GM19324 (cell line): ENCODE measurements at regions not wholly inside any gene's neighbourhood (a gene's known extent, or its start where the extent isn't known, plus 50 kb on each side); places are given as distances from the start of the nearest gene placed in this dataset.
"Not testable (repeated sequence)": the region's sequence is repeated elsewhere in the genome, so short reads cannot be mapped to it uniquely, and the experiment has no call there.

Experiments
- ATAC-seq: cut with Tn5 transposase; IDR thresholded peaks from one replicate; pipeline ENCODE4 v1.9.1; 2021; ENCODE audit warnings: mild to moderate bottlenecking, moderate library complexity; ENCODE audit not compliant: unreplicated experiment, low FRiP score

DNA sequence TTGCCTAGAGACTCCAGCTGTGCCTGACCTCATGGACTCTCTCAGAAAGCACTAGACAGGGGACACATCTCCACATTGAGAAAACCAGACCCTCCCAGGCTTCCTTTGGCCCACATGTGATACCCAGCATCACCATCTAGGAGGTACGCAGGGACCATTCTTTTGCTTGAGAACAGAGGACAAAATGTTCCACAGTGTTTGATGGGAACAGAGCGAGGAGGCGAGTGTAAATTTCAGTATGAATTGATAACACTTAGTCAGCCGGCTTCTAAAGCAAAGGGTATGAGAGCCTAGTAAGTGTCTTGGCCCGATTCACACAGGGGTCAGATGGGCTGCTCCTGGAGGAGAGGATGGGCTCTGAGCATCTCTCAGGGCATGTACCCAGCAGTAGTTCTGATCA is 1052.4 kb downstream of the BCL11B start:
- ATAC-seq = no peak

DNA sequence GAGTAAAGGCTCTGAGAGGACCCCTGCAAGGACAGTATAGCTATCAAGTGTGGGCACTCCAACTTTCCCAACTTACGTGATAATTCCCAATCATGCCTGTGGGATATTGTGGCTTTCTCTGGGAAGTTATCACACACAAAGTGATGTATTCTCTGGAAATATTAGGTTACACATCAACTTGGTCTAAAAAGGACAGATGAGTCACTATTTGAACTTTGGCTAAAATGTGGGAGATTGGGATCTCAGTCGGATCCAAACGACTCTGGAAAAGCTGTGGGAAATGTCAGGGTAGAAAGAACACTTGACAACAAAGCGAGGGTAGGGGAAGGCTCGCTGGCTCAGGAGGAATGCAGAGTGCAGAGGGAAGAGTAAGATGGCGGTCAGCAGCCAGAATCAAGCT is 1048.9 kb downstream of the BCL11B start:
- no peak for ATAC-seq

DNA sequence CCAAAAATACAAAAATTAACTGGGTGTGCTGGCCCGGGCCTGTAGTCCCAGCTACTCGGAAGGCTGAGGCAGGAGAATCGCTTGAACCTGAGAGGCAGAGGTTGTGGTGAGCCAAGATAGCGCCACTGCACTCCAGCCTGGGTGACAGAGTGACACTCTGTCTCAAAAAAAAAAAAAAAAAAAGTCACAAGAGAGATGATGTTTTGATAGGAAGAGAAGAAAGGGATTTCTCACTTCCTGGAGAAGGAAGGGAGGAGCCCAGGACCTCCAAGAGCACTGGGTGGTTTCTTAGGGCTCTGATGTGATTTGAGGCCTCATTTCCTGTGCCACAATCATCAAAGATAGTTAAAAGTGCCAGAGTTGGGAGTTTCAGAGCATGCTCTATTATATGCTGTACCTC is 1048.3 kb downstream of the BCL11B start:
- not testable (repeated sequence) for ATAC-seq

DNA sequence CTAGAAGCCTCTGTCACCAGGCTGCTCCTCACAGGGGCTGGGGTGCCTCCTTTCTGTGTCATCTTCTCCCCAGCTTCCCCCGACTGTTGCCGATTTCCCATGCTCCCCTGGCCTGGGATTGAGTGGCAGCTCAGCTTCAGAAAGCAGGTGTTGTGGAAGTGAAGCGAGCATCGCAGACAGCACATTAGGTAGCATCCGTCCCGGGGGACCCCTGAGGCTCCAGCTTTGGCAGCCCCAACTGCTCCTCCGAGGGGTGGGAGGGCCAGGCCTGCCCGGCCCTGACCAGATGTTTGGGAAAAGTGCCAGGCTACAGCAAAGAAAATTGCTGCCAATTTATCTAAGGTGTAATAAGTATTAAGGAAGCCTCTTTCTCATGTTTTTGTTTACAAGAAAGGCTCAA is 1045.6 kb downstream of the BCL11B start:
- no peak for ATAC-seq

DNA sequence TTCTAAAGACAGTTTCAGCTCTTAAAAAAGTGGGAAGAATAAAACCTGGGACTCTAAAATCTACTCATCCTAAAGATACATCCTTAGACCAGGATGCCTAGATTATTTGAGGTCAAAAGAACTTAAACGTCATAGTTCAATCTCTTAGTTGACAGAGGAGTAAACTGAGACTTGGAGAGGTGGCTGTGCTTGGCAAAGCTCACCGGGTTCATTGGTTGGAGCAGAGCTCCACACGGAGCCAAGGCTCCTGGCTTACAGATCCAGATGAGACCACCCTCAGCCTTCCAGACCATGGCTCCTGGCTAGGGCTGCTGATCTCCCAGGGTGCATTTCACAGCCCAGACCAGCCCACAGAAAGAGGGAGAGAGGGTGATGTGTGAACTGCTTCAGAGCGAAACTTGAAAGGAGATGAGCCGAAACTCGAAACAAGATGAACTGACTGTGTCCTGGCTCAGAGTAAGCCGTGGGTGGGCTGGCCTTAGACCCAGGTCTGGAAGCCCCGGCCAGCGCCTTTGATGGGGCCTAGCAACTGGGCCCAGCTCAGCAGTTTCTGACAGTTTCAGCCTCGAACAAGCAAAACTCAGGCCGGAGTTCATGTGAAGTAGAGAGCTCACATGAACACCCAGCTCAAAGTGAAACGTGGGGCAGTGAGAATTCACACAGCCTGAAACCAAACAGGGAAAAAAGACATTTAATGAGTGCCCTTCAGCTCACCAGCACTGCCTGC is 1044.8 kb downstream of the BCL11B start:
- ATAC-seq = no peak

DNA sequence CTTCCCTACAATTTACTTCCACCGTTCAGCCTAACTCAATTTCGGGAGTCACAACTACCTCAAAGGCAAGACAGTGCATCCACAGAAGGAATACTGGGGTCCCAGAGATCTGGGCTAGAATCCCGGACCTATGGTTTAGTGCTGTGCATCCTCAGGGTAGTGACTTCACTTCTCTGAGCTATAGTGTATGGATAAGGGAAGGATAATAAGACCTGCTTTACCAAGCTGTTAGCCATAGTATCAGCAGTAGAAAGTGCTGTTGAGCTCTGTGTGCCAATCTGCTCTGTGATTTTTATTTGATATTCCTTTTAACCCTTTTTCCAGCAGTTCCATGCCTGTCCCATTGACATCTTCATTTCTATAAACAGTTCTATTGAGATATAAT is 1044.3 kb downstream of the BCL11B start:
- no peak for ATAC-seq

- ATAC-seq = no peak
Measured at GRCh38 chr14:98229656-98230366, 1042.2 kb downstream of the BCL11B start.

DNA sequence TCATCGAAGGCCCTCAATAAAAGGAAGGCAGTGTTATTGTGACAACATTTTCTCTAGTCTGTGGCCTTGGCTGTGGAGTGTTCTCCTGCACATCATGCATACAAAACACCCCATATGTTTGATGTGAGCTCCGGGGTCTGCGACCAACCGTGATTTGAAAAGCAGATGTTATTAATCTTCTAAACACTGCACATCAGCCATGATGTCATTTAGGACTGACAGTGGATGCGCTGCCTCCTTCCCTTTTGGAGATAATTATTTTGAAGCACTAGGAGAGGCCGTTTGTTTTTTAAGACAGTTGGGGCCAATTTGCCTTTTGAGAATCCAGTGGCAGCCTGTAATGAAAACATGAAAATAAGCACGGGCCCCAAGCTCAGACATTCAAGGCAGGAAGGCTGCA is 1041.6 kb downstream of the BCL11B start:
- no peak for ATAC-seq

GRCh38 chr14:98231210-98231609 is 1040.8 kb downstream of the BCL11B start:
- no peak for ATAC-seq

- no peak for ATAC-seq
Measured at GRCh38 chr14:98233656-98234055, 1038.3 kb downstream of the BCL11B start.

DNA sequence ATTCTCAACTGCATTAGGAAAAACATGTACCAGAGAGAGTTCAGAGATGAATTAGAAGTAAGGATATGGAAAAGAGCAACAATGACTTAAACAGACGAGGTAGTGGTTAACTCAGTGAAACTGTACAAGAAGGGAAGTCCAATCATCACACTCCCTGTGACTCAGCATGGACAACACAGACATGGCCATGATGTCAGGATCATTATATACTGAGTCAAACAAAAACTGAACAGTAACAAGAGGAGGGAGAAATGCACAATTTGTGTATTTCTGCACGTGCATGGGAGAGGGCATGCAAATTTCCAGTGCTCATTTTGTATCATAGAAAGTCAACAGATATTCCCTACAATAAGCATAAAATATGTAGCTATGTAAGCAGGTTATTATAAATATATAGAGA is 1037.8 kb downstream of the BCL11B start:
- no peak for ATAC-seq

DNA sequence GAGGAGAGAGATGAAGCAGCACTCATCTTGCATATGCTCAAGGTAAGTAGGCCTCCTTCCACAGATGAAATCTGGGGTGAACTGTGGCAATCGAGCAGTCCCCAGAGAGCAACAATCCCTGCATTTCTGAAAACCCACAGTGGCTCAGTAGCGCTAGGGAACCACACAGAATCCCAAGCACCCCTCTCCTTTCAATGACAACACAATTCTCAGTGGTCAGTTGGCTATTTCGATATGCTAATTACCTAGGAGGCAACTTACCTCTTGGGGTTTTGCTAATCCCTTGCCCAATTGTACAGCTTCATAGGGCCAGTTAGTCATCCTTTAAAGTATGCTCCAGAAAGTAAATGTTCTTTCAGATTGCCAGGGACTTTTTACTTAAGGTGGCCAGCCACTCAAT is 1035.7 kb downstream of the BCL11B start:
- no peak for ATAC-seq

DNA sequence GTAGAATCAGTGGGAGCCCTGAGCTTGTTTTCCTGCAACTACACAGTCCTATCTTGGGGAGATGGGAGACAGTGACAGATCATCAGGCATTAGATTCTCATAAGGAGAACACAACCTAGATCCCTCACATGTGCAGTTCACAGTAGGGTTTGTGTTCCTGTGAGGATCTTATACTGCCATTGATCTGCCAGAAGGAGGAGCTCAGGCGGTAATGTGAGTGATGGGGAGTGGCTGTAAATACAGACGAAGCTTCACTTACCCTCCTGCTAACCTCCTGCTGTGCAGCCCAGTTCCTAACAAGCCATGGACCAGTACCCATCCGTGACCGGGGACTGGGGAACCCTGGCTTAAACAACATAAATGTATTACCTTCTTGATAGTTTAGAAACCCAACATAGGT is 1034.1 kb downstream of the BCL11B start:
- no peak for ATAC-seq

DNA sequence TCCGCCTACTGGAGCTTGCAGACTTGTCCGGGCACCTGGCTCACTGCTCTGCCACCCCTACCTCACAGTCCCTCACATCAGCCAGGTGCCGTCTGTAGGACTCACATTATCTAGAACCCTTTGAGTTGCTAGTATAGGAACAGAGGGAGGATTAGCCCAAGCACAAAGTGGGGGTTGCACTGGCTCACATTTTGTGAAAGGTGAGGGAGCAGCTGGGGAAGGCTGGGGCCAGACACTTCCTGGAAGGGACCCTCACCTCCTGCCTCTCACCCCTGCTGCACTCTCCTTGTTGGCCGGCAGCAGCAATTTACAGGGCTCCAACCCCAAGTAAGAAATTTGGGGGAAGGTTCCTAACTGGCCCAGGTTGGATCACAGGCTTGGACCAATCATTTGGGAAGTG is 1031.6 kb downstream of the BCL11B start:
- ATAC-seq = no peak

DNA sequence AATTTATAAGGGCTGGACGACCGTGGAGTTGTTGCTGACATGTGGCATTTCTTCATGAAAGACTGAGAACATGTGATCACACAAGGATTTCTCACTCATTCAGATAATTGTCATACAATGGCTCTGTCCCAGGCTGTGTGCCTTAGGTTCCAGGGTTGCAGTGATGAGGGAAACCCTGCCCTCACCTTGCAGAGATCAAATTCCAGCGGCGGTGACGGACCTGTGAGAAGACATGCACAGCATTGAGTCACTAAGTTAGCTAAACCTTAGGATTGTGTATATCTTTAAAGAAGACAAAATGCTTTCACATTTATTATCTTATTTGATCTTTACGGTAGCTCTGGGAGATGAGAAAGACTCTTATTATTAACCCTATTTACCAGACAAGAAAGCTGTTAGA is 1029.1 kb downstream of the BCL11B start:
- no peak for ATAC-seq

- ATAC-seq = no peak
Measured at GRCh38 chr14:98243332-98243731, 1028.7 kb downstream of the BCL11B start.

GRCh38 chr14:98244162-98244948 is 1027.6 kb downstream of the BCL11B start:
- no peak for ATAC-seq

DNA sequence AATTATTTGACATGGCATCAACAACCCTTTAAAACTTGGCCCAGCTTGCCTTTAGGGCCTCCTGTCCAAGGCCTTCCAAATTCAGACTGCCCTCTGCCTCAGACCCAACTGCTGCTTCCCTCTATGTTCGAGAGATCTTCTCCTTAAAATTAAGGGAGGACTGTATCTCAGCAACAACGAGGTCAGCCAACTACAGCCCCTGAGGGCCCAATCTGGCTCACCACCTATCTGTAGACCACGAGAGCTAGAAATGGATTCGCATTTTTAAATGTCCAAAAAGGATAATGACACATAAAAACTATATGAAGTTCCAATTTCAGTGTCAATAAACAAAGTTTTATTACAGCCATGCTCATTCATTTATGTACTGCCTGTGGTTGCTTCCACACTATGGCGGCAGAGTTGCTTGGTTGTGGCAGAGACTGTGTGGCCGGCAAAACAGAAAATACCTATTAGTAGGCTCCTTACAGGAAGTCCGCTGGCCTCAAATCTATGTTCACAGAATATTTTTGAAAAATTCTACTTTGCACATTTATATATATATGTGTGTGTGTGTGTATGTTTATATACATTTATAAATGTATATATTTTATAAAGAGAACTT is 1026.9 kb downstream of the BCL11B start:
- no peak for ATAC-seq

DNA sequence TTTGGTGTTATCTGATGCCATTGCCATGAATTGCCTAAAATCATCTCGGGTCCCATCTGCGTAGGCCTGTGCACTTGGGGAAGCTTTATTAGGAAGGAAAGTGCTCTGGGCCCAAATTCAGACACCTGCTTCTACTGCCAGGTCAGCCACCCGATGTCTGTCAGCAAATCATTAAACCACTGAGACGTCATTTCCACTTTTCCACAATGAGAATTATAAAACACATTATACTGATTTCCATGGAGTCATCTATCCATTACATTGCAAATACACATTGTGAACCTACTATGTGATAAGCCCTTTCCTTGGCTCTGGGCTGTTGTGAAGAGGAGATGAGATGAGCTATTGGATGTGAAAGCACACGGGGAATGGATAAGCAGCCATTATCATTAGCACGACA is 1022.9 kb downstream of the BCL11B start:
- ATAC-seq = no peak

DNA sequence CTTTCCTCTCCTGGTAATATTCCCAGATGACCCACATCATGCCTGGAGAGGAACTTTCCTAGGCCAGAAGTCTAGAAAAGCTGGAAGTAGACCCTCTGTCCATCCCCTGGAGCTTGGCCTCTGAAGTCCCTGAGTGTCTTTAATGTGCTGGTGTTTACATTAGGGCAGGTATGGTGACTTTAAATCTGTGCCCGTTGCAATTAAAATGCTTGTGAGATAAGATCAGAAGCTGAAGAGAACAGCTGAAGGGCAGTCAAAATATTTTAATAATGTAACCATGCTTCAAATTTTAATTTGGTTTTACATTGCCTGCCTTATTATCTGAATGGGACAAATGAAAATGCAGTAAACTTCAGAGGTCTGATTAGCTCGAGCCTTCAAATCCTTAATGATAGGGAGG is 1022.5 kb downstream of the BCL11B start:
- ATAC-seq = no peak

- ATAC-seq = no peak
Measured at GRCh38 chr14:98252820-98253219, 1019.2 kb downstream of the BCL11B start.
